ENCODE measurements at regions not wholly inside any gene's neighbourhood (a gene's known extent, or its start where the extent isn't known, plus 50 kb on each side); places are given as distances from the start of the nearest gene placed in this dataset.

DNA sequence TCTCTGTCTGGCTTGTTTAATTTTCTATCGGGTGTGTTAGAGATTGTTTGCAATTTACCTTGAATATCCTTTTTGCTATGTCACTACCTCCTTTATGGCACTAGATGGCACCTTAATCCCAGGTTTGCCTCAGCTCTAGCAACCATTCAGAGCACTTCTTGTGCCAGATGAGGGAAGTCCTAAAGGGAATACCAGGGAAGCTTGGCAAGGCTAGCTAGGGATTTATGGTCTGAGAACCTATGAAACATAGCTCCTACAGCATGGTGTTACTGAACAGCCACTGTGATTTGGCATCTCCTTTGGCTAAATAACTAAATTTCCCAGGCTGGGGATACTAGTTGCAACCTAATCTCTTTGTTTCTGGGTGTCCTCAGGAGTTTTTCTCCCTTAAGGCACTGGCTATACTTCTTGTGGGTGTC is 69.0 kb upstream of the VOPP1 start:
- H3K4me1 Mint-ChIP-seq (ENCODE audit: unreplicated experiment), result no peaks in the 10 kb centered on the region
- no peaks in the 10 kb centered on the region for H3K36me3 Mint-ChIP-seq
- no peak overlapping the region for H3K4me3 Mint-ChIP-seq
- DNase-seq (ENCODE audit: extremely low spot score, unreplicated experiment), result no peak
- H3K27me3 Mint-ChIP-seq, result no peaks in the 10 kb centered on the region
- no peak overlapping the region for H3K27ac Mint-ChIP-seq
- TF ChIP-seq, protein P1, sequence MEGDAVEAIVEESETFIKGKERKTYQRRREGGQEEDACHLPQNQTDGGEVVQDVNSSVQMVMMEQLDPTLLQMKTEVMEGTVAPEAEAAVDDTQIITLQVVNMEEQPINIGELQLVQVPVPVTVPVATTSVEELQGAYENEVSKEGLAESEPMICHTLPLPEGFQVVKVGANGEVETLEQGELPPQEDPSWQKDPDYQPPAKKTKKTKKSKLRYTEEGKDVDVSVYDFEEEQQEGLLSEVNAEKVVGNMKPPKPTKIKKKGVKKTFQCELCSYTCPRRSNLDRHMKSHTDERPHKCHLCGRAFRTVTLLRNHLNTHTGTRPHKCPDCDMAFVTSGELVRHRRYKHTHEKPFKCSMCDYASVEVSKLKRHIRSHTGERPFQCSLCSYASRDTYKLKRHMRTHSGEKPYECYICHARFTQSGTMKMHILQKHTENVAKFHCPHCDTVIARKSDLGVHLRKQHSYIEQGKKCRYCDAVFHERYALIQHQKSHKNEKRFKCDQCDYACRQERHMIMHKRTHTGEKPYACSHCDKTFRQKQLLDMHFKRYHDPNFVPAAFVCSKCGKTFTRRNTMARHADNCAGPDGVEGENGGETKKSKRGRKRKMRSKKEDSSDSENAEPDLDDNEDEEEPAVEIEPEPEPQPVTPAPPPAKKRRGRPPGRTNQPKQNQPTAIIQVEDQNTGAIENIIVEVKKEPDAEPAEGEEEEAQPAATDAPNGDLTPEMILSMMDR (conservative IDR thresholded peaks at IDR 0.05), result peak; percentile 85
- no peaks in the 10 kb centered on the region for H3K9me3 Mint-ChIP-seq

DNA sequence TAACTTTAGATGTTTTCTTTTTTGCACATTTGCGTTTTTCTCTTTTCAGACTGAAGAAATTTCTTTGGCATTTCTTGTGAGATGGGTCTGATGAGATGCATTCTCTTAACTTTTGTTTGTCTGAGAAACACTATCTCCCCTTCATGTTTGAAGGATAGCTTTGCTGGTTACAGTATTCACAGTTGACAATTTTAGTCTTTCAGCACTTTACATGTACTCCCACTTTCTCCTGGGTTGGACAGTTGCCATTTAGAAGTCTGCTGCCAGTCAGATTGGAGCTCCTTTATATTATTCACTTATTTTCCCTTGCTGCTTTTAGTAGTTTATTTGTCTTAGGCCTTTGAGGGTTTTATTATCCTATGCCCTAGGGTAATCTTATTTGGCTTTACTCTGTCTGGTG is 67.3 kb upstream of the VOPP1 start:
- TF ChIP-seq, protein P1 (conservative IDR thresholded peaks at IDR 0.05), result no peak
- no peak overlapping the region for H3K4me3 Mint-ChIP-seq
- no peaks in the 10 kb centered on the region for H3K4me1 Mint-ChIP-seq (ENCODE audit: unreplicated experiment)
- no peak for DNase-seq (ENCODE audit: extremely low spot score, unreplicated experiment)
- no peaks in the 10 kb centered on the region for H3K27me3 Mint-ChIP-seq
- H3K36me3 Mint-ChIP-seq, result no peaks in the 10 kb centered on the region
- H3K27ac Mint-ChIP-seq, result no peak overlapping the region
- no peaks in the 10 kb centered on the region for H3K9me3 Mint-ChIP-seq

DNA sequence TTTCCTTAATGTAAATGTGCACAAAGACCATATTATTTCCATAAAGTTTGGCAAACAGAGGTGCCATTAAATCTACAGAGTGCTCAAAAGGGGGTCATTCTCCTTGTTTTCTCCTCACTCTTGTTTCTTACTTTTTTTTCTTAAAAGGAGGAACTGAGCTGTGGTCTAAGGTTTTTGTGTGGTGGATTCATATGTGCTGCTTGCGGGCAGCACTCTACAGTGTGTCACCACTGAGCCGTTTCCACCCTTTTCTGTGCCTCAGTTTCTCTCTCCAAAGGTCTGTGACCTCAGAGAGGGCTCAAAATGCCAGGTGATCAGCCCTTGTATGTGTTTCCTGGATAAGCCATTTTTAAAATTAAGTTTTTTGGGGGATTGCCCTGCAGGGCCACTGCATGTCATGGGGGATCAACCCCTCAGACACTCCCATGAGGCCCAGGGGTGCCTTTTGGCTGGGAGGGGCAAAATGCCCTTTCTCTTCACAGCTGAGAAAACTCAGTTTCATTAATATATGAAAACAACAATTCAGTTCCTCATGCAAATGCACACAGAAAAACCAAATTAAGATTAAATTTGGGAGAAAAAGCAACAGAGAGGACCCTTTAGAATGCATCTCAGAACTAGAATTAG is 56.9 kb upstream of the VOPP1 start:
- Mint-ChIP-seq H3K4me1 (ENCODE audit: unreplicated experiment) (no peaks in the 10 kb centered on the region), H3K36me3 (no peaks in the 10 kb centered on the region), H3K27me3 (no peaks in the 10 kb centered on the region), H3K9me3 (no peaks in the 10 kb centered on the region), H3K27ac (no peak overlapping the region), H3K4me3 (no peak overlapping the region)
- no peak for DNase-seq (ENCODE audit: extremely low spot score, unreplicated experiment)
- TF ChIP-seq, protein P1 (conservative IDR thresholded peaks at IDR 0.05), result no peak

DNA sequence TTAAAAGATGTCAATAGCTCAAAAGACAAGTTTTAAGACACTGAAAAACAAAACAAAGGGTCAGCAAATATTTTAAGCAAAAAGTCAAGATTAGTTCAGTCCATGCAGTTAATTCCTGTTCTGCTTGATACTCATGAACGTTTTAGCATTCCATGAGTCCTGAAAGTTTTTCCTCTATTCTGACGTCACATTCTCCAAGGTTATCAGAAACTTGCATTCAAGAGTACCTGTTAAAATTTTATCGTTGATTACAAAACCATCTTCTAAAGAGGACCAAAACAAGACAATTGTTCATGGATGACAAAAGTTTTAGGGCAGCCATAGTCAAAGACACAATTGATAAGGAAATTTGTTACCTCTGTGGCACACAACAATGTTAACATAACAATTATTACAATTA is 52.5 kb upstream of the VOPP1 start:
- H3K9me3 Mint-ChIP-seq, result no peaks in the 10 kb centered on the region
- no peaks in the 10 kb centered on the region for H3K36me3 Mint-ChIP-seq
- H3K4me3 Mint-ChIP-seq, result no peak overlapping the region
- TF ChIP-seq, protein P1 (conservative IDR thresholded peaks at IDR 0.05), result no peak
- DNase-seq (ENCODE audit: extremely low spot score, unreplicated experiment), result no peak
- no peak overlapping the region for H3K27ac Mint-ChIP-seq
- no peaks in the 10 kb centered on the region for H3K27me3 Mint-ChIP-seq
- no peaks in the 10 kb centered on the region for H3K4me1 Mint-ChIP-seq (ENCODE audit: unreplicated experiment)

DNA sequence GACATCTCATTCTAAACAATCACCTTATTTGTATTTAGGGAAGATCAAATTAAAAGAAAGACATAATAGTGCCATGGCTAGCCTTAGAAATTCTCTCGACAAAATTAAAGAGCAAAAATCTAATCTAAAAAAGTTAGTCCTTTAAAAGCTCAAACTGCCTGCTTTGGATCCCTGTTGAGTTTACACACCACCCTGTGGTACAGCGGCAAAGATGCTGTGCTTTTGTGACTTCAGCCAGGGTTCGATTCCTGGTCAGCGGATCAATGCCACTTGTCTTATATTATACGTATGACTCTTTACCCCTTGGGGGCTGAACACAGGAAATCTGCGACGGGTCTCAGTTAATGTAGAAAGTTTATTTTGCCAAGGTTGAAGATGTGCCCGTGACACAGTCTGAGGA is 51.3 kb upstream of the VOPP1 start:
- no peak for DNase-seq (ENCODE audit: extremely low spot score, unreplicated experiment)
- H3K4me3 Mint-ChIP-seq, result no peak overlapping the region
- H3K9me3 Mint-ChIP-seq, result peaks cover 2% of the 10 kb centered on the region
- H3K27me3 Mint-ChIP-seq, result no peaks in the 10 kb centered on the region
- no peaks in the 10 kb centered on the region for H3K36me3 Mint-ChIP-seq
- H3K27ac Mint-ChIP-seq, result no peak overlapping the region
- TF ChIP-seq, protein P1 (conservative IDR thresholded peaks at IDR 0.05), result no peak
- no peaks in the 10 kb centered on the region for H3K4me1 Mint-ChIP-seq (ENCODE audit: unreplicated experiment)

DNA sequence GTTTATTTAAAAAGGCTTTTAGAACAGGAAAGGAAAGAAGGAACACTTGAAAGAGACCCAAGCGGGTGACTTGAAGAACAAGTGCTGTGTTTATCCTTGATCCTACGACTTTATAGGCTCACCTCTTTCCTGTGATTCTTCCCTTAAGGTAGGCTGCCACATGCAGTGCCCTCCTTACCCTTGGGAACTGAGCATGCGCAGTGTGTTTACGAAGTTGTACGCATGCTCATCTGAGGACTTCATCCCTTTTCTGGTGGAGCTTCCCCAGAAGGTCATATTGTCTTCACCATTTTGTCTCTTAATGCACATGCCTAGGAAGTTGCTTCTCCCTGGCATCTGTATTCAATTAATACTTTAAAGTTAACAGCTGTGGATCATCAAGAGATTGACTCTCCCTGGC is 49.9 kb upstream of the VOPP1 start:
- Mint-ChIP-seq H3K27ac (no peak overlapping the region), H3K4me3 (no peak overlapping the region), H3K27me3 (no peaks in the 10 kb centered on the region), H3K4me1 (ENCODE audit: unreplicated experiment) (no peaks in the 10 kb centered on the region), H3K9me3 (peaks cover 7% of the 10 kb centered on the region), H3K36me3 (no peaks in the 10 kb centered on the region)
- DNase-seq (ENCODE audit: extremely low spot score, unreplicated experiment), result no peak
- TF ChIP-seq, protein P1 (conservative IDR thresholded peaks at IDR 0.05), result no peak
